Epithelial cell of esophagus (primary cell): ENCODE measurements at regions not wholly inside any gene's neighbourhood (a gene's known extent, or its start where the extent isn't known, plus 50 kb on each side); places are given as distances from the start of the nearest gene placed in this dataset.
"Not testable (repeated sequence)": the region's sequence is repeated elsewhere in the genome, so short reads cannot be mapped to it uniquely, and the experiment has no call there.

Source experiments
- DNase-seq: peaks from one replicate; pipeline ENCODE4 v3.0.0; 2010; ENCODE audit warnings: low read depth
- H3K4me3 ChIP-seq: 2 replicates; pipeline ENCODE4 v1.5.1; 2011; ENCODE audit warnings: mild to moderate bottlenecking, low read length, control low read depth
- TF ChIP-seq, protein P1 (sequence below): IDR thresholded peaks from 2 replicates; pipeline ENCODE4 v1.5.1; 2011; ENCODE audit warnings: low read depth, mild to moderate bottlenecking, low read length, control low read depth, inconsistent platforms; ENCODE audit not compliant: insufficient read depth; ENCODE audit errors: missing control alignments

DNA sequence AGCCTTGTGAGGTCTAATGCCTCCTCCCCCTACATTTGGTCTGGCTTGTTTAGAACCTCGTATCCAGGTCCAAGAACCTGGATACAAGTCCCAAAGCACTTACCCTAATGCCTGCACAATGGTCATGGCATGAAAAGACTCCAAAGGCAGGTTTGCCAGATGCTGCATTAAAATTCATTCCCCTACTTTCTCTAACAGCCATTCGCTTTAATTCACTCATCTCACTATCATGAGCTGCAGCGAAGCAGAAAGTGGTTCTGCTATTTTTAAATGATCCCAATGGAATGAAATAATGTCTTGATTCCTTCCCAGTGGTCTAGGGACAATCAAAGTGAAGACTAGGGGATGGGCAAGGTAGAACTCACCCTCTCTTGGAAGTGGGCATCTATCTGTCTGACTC is 72.5 kb upstream of the MAX start:
- no peak for DNase-seq
- no peak overlapping the region for H3K4me3 ChIP-seq
- TF ChIP-seq, protein P1, sequence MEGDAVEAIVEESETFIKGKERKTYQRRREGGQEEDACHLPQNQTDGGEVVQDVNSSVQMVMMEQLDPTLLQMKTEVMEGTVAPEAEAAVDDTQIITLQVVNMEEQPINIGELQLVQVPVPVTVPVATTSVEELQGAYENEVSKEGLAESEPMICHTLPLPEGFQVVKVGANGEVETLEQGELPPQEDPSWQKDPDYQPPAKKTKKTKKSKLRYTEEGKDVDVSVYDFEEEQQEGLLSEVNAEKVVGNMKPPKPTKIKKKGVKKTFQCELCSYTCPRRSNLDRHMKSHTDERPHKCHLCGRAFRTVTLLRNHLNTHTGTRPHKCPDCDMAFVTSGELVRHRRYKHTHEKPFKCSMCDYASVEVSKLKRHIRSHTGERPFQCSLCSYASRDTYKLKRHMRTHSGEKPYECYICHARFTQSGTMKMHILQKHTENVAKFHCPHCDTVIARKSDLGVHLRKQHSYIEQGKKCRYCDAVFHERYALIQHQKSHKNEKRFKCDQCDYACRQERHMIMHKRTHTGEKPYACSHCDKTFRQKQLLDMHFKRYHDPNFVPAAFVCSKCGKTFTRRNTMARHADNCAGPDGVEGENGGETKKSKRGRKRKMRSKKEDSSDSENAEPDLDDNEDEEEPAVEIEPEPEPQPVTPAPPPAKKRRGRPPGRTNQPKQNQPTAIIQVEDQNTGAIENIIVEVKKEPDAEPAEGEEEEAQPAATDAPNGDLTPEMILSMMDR, result no peak

DNA sequence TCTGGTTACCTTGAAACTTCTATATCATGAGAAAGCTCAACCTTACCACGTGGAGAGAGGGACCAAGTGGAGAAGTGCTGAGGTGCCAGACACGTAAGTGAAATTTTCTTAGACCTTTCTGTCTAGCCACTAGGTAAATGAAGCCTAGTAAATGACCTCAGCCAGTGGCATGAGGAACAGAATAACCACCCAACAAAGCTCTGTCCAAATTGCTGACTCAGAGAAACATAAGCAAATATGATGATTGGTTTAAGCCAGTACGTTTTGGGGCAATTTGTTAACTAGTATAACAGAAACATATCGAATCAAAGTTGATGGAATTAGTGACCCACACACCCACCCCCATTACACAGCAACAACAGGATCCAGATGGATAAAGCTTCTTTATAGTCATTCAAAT is 75.2 kb upstream of the MAX start:
- no peak for DNase-seq
- H3K4me3 ChIP-seq, result no peak overlapping the region
- TF ChIP-seq, protein P1, result no peak

DNA sequence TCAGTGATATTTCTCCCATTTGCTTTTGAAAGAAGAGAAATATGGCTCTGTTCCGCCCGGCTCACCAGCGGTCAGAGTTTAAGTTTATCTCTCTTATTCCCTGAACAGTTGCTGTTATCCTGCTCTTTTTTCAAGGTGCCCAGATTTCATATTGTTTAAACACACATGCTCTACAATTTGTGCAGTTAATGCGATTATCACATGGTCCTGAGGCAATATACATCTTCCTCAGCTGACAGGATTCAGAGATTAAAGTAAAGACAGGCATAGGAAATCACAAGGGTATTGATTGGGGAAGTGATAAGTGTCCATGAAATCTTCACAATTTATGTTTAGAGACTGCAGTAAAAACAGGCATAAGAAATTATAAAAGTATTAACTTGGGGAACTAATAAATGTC is 76.9 kb upstream of the MAX start:
- H3K4me3 ChIP-seq, DNase-seq: not testable (repeated sequence)

DNA sequence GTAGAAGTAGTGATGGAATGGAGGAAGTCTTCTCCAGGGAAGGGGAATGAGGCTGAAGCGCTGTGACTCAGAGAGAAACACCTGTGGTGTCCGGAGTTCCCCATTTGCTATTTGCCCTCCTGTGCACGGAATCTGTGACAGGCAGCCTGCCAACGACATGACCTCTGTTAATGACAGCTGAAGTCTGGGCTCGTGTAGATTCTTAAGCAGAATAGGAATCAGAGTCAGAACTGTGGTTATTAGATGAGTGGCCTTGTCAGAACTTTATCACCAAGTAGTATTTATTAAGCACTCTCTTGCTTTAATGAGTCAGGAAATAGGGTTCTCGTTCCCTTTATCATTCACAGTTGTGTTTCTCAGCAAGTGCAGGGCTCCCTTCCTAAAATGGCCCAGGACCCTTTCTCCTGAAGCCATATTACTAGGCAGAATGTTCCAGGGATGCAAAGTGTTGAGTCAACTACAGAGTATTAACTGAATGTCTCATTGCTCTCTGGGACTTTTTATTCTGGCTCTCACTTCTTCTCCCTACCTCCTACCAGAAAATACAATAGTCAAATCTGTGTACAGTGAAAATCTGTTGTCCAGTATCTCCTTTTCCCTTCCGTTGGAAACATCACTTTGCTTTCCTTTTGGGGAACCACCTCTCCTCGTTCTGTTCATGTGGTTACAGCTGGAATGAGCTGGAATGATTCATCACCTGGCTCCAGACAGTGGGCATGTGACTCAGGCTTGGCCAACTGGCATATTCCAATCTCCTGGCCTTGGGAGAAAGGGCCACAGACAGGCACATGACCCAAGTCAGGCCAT is 77.8 kb upstream of the MAX start:
- TF ChIP-seq, protein P1, result no peak
- no peak overlapping the region for H3K4me3 ChIP-seq
- peak; percentile 96 for DNase-seq

DNA sequence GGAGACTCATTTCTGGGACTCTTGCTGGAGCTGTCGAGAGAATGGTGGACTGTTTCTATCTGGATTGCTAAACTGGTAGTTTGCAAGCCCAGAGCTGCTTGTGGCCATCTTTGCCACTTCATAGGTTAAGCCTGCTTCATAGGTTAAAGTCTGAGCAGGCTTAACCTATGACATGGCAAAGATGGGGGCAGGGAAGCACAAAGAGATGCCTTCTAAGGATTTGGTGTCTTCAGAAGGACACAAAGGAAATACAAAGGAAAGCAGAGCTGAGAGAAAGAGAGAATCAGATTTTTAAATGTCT is 78.4 kb upstream of the MAX start:
- H3K4me3 ChIP-seq, result no peak overlapping the region
- TF ChIP-seq, protein P1, result no peak
- DNase-seq, result no peak

DNA sequence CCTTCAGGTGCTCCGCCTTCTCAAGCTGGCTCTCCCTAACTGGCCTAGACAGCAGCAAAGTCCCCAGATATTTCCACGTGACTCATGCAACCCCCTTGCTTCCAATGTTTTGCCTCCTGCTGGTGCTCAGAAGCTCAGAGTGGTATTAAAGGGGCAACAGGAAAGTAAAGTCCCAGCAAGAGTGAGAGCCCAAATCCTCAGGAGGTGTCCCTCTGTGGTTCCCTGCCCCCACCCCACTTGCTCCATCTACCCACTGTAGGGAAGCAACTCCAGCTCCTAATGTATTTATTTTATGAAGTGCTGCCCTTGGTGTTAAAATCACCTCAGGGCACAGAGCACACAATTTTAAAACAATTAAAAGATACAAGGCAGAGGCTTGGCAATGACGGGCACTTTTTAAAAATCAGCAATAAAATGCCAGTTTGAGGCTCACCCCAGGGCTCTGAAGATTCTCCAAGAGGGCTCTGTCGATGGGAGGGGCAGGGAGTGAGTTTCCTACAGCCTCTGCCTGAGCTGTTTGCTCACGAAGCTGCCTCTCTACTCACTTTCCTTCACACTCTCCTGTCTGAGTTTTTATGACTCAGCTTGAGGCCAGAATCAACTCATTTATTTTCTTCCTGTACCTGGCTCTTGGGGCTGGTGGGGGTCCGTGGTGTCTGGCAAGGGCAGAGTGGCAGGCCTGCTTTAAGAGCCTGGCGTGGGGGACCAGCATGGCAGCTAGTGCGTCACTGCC is 81.9 kb upstream of the MAX start:
- H3K4me3 ChIP-seq, result no peak overlapping the region
- peak; percentile 78 for DNase-seq
- TF ChIP-seq, protein P1, result no peak

DNA sequence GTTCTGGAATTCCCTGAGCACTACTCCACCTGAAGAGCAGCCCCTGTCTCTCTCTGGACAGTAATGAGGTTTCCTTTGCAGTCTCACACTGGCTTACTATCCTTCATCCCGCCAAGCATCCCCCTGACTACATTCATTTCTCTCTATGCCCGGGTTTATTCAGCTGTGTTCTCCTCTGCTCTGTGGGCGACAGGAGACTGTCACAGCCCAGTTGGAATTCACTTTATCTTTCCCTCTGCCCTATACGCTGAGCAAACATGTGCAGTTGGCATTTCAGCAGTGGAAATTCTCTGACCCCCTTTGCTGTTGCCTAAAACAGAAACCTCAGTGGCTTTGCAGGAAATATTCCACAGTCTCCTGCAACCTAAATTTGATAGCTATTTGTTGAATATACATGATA is 83.5 kb upstream of the MAX start:
- no peak for DNase-seq
- TF ChIP-seq, protein P1, result no peak
- H3K4me3 ChIP-seq, result no peak overlapping the region
